Kidney tubule cell (primary cell): ENCODE measurements at regions not wholly inside any gene's neighbourhood (a gene's known extent, or its start where the extent isn't known, plus 50 kb on each side); places are given as distances from the start of the nearest gene placed in this dataset.

Source experiments
- DNase-seq: peaks from one replicate; pipeline ENCODE4 v3.0.0-alpha.2; 2018; ENCODE audit warnings: low spot score

DNA sequence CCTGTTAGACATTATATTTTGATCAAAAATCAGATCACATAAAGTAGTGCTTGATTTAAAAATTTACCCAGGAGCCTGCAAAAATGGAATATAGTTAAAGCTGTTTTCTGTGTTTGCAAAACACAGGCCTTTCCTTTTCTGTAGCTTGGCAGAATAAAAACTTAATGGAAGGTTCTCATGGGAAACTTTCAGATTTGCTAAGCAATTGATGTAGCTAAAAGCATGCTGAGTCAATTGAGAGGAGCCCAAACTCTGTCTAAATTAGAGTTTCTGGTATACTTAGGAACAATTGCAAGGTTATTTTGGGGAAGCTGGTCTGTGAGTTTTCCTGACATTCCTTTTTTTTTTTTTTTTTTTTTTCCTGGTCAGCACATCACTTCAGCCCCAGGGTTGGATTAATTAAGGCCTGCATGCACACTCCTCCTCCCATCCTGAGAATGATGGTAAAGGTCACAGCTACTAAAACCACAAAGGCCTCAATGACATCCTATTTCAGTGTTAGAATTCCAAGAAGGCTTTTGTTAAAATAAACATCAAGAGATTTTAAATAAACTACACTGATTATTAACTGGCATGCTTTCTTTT is 608.7 kb downstream of the PLPP3 start:
- DNase-seq: no peak

DNA sequence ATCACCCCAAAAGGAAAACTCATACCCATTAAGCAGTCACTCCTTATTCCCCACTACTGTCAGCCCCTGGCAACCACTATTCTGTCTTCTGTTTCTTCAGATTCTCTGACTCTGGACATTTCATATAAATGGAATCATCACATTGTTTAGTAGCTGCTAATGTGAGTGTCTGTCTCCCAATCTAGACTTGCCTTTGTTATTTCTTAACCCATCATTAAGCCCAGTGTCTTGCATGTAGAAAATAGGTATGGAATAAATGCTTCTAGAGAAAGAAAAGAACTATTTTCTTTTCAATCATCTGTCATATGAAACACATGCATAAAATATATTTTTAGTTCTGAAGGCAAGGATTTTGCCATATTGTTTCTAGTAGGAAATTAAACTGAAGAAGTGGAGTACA is 610.0 kb downstream of the PLPP3 start:
- no peak for DNase-seq

DNA sequence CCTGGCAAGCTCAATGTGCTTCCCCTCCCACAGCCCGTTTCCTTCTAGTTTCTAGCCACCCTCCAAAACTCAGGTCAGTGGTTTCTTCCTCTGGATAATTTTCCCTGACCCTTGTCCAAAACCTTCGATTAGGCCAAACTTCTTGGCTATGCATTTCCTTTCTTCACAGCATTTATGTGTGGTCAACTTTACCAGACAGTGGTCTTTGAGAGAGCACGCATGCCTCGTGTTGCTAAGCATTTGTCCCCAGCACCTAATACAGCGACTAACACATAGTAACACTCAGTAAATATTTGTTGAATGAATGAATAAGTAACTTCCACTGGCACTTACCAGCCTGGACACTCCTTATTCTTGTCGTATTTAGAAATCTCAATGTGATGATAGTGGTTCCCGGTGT is 610.7 kb downstream of the PLPP3 start:
- no peak for DNase-seq

DNA sequence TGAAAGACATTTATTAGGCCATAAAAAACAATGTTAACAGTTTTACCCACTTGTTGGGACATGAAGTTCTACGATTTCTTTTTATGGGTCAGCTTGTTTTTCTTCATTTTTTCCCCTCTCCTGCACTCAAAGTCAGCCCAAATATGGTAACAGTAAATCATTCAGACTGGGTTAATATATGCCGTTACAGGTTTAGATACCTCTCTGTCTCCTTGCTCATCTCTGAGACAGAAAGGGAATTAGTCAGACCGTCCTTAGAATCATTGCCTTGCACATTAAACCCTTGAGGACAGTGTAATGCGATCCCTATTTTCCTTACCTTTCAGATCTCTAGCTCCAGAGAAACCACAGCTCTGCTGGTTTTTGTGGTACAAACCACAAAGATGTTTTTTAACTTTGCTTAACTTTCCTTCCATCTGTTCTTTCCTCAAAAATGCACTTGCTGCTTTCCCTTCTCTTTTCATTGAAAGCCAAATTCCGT is 613.3 kb downstream of the PLPP3 start:
- DNase-seq: peak; percentile 61

DNA sequence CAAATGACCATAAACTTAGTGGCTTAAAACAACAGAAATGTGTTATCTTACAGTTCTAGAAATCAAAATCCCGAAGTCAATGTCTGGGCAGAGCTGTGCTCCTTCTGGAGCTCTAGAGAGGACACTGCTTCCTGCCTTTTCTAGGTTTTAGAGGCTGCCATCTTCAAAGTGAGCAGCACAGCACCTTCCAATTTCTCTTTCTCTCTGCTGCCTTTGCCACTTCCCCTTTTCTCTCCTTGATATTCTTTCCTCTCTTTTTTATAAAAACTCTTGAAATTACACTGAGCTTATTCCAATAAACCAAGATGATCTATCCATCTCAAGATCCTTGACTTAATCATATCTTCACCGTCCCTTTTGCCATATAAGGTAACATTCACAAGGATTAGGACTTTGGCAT is 616.9 kb downstream of the PLPP3 start:
- DNase-seq: no peak

DNA sequence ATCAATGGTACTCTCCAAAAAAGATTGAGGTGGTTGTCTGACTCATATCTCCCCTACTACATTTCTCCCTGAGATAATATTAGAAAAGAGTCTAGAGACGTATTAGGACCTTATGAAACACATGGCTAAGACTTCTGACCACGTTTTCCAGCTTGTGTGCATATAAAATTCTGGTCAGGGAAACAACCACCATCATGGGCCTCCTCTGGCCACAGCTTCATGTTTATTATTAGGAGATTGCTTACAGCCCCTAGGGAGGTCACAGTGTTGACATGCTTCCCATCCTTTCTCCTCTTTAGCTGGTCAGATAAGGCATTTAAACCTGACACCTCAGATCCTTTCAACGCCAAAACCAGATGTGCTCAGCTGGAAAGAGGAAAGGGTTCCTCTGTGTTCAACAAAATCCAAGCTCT is 620.2 kb downstream of the PLPP3 start:
- no peak for DNase-seq

DNA sequence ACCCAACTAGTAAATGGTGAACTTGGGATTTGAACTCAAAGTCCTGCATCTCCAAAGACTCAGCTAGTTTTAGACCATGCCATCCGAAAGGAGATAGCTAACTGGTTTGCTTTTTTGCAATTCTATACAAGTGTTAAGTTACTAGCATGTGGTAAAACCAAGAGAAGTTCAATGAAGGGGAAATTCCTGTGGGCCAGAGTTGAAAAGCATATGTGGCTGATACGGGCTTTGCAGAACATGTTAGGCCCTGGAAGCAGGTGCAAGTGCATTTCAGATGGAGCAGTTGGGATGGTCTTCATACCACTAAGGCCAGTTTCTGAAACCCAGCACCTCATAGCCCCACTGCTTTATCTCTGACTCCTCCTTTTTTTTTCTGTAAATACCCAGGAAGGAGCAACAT is 620.9 kb downstream of the PLPP3 start:
- no peak for DNase-seq

DNA sequence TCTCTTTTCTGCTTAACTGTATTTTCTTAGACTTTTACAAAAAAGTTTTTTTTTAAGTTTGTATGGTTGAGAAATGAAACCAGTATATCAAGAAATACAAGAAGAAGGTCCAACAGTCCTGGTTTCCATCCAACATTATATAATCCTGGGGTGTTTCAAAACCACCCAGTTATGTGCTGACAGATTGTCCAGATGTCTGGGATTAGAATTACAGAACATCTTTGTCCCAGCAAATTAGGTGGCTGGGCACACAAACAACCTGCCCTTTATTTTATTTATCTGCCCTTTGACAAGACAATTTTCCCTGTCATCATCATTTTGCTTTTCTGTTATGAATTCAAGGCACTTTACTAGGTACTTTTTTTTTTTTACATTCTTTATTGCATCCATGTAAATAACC is 622.1 kb downstream of the PLPP3 start:
- DNase-seq: no peak

DNA sequence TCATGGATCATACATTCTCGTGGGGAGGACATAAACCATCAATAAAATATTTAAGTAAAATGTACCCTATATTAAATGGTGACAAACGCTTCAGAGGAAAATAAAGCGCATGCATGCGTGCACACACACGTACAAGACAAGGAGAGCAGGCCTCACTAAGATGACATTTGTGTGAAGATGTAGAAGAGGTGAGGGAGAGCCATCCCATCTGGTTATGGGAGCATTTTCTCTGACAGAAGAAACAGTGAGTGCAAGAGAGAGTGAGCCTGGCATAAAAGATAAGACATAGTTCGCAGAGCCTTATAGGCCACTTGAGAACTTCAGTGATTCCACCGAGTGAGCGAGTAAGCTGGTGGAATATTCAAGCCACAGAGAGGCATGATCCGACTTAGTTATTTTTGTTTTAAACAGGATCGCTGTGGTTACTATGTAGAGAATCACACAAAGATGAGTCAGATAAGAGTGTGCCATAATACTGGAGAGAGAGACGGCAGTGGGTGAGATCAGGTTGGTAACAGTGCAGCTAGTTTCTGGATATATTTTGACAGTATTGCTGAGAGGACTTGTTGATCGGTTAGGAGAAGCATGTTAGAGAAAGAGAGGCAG is 624.2 kb downstream of the PLPP3 start:
- peak; percentile 74 for DNase-seq

DNA sequence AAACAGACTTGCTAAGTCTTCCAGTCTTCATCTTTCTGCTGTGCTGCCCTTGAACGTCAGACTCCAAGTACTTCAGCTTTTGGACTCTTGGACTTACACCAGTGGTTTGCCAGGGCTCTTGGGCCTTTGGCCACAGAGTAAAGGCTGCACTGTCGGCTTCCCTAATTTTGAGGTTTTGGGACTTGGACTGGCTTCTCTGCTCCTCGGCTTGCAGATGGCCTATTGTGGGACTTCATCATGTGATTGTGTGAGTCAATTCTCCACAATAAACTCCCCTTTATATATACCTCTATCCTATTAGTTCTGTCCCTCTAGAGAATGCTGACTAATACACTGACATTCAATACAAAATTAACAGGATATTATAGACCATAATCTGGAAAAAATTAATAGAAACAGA is 628.1 kb downstream of the PLPP3 start:
- DNase-seq: no peak

DNA sequence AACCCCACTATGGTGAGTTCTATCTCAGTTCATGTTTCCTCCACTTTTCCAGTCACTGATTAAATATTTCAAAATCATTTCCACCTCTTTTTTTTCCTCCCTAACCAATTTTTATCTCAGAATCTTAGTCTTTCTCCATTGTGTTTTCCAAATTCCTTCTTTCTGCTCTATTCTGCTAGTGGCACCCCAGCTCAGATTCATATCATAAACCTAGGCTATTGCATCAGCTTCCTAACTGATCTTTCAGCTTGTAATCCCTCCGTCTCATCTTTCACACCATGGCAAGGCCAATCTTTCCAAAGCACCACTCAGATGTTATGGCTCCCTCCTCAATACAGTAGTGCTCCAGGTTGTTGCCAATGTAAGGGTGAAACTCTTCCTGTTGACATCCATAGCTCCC is 631.9 kb downstream of the PLPP3 start:
- DNase-seq: no peak

DNA sequence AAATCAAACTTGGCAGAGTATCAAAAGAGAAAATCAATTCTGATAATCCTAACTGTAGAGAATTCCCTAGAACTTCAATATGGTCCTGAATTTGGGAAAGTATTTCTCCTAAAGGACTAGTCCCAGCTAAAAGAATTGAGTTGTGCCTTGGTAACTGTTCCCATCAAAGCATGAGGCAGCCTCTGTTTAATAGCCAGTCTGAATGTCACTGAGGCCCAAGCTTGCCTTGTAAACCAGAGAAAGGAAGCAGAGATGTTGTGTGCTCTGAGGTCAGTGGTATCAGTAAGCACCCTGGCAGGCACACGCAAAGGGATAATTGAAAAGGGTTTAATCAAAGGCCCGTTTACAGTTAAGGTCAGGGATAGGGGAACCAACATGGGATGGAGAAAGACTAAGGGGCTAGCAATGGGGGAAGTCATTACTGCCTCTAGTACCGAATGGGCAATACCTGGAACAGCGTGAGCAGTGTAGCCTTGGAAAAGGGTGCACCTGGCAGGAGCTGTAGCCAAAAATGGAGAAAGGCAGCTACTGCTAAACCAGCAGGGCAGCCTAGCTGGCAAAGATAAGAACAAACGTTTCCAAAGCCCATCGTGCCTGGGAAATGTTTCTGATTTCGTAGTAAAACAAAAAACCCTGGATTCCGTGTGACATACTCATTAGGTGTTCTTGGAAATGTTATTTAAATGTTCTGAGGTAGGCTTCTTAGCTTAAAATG is 635.5 kb downstream of the PLPP3 start:
- DNase-seq: no peak

DNA sequence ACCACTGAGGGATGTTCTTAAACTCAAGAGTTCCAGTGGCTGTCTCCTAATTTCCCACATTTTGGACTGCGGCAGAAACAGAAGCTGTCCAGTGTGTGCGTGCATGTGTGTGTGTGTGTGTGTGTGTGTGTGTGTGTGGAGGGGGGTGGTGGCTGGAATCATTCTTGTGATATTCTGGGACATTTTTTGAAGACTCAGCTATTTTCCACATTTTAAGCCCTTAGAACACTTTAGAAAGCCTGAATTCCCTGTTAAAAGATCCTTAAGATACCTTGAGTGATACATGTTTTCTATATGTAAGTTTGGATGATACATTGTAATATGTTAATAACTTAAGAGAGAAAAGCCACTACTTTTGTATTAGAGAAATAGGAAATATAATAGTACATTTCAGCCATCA is 636.4 kb downstream of the PLPP3 start:
- no peak for DNase-seq

DNA sequence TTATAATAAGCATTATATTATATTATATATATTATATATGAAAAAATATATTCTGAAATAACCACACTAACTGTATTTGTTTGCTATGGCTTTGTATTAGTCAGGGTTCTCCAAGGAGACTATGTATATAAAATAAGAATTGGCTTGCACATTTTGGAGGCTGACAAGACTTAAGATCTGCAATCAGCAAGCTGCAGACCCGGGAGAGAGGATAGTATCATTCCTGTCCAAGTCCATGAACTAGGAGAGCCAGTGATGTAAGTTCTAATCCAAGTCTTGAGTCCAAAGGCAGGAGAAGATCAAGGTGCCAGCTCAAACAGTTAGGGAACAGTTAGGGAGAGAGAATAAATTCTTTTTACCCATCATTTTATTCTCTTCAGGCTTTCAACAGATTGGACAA is 639.5 kb downstream of the PLPP3 start:
- DNase-seq: no peak

DNA sequence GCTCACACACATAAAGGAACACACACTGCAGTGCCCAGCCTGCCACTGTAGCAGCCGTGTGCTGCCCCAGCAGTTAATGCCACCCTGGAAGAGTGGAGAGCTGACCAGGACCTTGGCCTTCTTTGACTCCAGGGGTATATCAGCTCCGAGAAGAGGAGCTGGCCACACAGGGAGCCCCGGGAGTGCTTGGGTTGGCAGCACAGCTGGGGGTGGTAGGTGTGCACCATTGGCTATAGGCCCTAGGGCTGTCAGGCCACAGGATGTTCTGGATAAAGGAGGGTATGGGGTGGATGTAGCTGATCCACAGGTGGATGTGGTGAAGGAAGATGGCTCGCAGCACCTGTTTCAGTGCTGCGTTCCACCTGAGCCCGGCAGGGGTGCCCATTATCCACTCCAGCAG is 640.5 kb downstream of the PLPP3 start:
- no peak for DNase-seq

DNA sequence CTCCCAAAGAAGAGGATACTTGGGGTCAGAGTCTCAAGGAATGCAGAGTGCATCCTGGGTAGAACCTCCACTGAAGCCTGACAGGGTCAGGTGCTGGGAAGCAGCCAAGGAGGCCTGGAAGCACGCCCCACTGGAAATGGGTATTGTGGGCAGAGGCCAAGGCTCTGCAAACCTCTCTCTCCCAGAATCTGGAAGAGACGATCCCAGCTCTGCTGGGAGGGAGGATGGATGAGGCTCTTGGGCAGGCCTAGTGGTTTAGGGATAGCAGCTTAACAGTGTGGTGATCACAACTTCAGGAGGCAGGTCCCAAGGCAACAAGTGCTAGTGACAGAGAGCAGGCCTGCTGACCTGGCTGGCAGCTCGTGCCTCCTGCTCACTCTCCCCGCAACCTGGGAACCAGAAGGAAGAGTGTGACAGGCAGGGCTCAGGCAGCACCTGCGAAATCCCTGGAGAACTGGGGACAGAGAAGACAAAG is 641.0 kb downstream of the PLPP3 start:
- DNase-seq: peak; percentile 47

DNA sequence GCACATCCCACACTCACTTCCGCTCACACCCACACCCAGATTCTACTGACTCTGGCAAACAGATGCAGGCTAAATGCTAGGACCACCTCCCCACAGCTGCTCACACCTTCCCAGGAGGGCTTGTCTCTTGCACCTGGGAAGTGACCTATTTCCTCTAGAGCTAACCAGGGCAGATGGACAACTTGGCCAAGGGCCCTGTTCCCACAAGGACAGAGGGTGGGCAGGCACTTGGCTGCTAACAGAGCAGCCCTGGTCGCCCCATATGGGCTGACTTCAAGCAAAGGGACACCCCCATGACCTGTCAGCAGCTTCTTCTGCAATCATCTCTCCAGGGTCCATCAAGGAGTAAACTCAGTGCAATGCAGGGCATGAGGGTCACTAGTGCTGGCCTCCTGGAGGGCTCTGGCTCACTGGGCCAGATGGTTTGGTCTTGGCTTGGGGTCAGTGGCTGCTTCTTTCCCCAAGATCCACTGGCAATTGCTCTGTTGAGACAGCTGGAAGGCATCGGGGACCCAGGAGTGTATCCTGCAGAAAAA is 641.5 kb downstream of the PLPP3 start:
- no peak for DNase-seq

DNA sequence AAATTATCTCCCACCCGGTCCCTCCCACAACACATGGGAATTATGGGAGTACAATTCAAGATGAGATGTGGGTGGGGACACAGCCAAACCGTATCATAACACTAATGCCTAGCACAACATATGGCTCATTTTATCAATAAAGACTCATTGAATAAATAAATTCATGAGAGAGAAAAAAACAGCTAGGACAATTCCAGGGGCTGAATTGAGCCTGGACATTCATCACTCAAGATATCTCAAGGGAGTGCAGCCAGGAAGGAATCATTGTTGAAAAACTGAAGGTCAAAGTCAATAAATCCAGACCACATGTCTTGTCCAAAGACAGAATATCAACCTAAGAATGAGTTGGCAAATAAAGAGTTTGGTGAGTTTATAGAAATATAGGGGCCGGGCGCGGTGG is 644.1 kb downstream of the PLPP3 start:
- DNase-seq: no peak

DNA sequence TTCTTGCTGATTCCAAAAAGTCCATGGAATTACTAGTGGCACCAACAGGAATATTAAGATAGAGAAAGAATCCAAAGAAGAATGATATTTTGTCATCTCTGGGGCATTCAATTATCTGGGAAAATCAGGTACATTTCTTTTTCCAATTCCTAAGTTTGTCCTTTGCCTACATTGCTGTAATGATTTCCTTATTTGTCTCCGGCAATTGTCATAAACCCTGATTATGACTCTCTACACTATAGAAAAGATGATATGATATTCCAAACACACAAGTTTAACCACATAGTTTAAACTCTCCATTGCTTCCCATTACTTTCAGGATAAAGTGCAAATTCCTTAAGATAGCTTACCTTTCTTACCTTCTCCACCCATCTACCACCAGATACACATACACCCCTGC is 647.0 kb downstream of the PLPP3 start:
- DNase-seq: no peak

DNA sequence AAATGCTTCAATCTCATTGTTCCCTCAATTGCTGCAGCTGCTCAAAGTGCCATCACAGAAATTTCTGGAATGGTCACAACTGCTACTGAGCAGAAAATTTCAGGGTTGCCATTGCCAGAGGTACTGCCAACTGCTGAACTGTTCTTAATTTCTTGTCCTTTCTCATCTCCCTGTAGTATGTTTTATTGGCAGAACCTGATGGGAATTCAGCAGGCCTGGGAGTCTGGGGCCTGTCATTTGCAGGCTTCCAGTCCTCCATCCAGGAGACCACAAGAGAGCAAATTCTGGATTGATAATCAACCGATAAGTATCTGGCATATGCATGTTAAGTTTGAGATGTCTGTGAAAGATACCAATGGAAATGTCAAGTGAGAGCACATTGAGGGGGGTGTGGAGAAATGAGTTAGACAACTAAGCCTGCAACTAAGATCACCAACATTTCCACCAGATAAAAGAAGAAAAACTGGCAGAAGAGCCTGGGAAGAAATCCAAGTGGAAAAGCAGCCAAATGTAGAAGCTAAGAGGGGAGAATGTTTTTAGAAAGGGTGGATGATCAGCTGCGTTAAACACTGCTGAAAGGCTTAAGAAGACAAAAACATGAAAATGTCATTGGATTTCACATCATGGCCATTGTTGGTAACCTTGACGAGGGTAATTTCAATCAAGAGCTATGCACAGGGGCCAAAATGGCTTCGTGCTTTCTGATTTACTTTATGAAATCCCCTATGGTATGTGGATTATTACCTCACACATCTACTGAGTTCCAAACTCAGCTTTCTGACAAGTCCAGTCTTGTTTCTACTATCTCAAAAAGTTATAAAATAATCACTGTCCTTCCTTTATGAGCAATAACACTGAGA is 648.1 kb downstream of the PLPP3 start:
- no peak for DNase-seq

DNA sequence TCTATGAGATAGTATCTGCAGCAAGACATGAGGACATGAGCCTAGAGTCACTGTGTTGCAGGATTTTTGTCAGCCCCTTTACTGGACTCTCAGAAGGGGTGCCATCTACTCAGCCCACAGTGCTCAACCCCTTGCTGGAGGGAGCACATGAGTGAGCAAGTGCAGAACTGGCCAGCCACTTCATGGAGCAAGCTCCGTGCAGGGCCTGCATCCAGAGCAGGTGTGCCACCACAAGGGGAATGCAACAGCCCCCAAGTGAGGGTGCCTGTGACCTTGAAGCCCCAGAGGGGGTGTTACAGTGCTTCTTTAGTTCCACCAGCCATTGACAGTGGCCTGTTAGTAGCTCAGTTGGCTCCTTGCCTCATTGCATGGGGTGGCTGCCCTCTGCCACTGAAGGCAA is 649.7 kb downstream of the PLPP3 start:
- no peak for DNase-seq

DNA sequence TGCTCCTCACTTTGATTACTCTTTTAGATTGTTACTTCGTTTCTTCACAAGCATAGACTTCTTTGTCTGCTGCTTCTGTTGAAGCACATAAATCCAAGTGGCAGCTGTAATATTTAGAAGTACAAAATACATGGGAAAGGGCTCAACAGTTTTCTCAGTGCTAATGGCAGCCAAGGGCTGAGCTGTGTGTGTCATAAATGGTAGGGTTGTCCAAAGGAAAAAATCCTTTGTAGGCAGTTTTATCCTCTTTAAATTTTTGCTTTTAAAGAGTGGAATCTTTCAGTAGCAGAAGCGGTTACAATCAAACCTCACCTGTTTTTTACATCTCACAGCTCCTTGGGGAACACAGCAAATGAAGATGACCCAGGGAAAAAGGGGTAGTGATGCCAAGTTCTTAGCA is 650.8 kb downstream of the PLPP3 start:
- DNase-seq: no peak
